NK-92 (cell line): ENCODE measurements at regions not wholly inside any gene's neighbourhood (a gene's known extent, or its start where the extent isn't known, plus 50 kb on each side); places are given as distances from the start of the nearest gene placed in this dataset.
"Not testable (repeated sequence)": the region's sequence is repeated elsewhere in the genome, so short reads cannot be mapped to it uniquely, and the experiment has no call there.

Source experiments
- DNase-seq: peaks from one replicate; lab custom pipeline; 2025; ENCODE audit not compliant: unreplicated experiment; lab: John Stamatoyannopoulos, UW

DNA sequence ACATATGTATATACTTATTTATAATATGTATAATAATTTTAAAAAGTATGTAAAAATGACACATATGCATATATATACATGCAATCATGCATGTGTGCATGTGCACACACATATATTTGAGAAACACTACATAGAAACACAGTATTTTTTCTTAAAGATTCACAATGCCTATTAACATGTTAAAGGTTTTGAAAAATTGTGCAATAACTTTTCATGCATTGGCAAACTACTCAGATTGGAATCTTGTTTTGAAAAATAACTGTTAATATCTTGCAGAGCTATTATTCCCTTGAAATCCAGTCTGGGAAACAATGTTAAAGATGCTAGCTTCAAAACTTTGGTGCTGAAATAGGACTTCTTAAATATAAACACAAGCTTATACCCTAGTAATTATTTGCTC is 256.2 kb upstream of the P2RY1 start:
- DNase-seq: no peak

GRCh38 chr3:152581951-152582350 is 253.0 kb upstream of the P2RY1 start:
- no peak for DNase-seq

GRCh38 chr3:152583963-152584362 is 251.0 kb upstream of the P2RY1 start:
- DNase-seq: no peak

DNA sequence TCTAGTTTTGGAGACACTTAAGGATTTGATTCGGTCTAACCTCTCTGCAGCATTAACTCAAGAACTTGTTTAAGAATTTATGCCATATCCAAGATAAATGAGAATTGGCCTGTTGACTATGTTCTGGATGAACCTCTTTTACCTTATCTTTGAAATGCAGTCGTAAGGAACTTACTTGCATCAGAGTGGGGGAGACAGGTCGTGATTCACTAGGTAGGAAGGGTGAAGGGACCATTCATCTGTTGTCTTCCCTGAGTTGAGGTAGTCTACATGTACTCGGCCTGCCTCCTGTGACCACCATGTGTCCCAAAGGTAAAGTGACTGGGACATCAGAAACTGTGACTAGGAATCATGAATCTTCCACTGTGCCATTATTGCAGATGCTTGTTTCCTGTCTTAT is 248.0 kb upstream of the P2RY1 start:
- DNase-seq: no peak

- DNase-seq: no peak
These were observed 247.1 kb upstream of the P2RY1 start for GRCh38 chr3:152587861-152588260.

DNA sequence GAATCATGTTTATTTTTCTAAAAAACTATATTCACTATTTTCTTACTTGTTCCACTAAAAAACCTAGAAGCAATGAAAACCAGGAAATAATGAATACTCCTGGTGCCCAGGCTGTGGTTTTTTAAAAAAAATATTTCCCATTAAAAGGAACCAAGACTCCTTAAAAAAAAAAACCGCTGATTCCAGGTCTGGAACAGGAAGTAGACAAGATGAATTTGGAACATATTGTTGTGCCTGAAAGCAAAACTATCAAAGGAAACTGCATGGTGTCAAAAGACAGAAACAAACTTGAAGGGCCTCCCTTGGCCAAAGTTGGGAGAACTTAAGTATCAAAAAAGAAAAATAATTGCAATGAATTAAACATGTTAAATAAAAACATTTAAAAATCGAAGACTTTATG is 245.3 kb upstream of the P2RY1 start:
- no peak for DNase-seq

GRCh38 chr3:152591515-152591914 is 243.4 kb upstream of the P2RY1 start:
- DNase-seq: no peak

- no peak for DNase-seq
These were observed 241.7 kb upstream of the P2RY1 start for GRCh38 chr3:152593242-152593641.

DNA sequence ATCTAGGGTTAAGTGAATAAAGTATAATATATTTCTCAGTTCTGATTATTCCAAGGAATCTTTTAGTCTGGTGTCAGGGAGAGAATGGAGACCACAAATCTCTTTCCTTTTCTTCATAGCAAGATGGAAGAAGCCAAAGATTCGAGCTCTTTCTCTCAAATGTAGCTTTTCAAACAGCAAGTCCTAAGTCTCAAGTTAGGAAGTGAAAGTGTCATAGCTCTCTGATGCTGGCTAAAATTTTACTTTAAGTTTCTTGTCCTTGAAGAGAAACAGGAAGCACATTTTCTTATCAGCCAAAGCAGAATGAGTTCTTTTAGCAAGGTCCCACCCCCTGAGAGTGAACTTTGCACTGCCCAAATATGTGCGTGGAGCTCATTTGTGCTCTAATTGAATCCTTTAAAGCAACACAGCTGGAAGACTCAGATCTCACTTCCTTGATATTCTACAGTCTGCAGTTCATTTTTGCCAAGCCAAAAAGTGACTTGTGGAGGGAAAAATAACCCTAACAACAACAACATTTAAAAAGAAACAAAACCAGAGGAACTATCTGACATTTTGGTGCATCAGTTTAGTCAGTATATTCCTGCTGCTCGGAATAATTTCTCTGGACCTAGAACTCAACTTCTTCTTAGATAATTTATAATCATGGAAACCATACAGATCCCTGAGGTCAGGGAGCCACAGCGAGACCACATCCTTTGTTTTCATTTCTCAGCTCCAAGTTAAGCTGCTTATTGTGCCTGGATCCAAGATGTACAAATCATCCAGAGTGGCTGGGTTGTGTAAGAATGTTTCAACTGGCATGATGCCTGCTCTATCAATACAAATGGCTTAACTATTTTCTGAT is 238.7 kb upstream of the P2RY1 start:
- DNase-seq: no peak

DNA sequence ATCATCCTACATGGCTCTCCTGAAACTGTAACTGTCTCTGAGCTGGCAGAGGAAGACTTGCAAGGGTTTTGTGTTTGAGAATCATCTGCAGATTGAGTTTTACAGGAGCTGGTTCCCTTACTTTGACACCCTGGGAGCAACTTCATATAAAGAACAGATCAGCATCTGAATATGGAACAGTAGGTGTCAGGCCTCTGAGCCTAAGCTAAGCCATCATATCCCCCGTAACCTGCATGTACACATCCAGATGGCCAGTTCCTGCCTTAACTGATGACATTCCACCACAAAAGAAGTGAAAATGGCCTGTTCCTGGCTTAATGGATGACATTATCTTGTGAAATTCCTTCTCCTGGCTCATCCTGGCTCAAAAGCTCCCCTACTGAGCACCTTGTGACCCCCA is 238.1 kb upstream of the P2RY1 start:
- not testable (repeated sequence) for DNase-seq

- no peak for DNase-seq
These were observed 228.8 kb upstream of the P2RY1 start for GRCh38 chr3:152606146-152606545.

GRCh38 chr3:152607179-152607578 is 227.8 kb upstream of the P2RY1 start:
- DNase-seq: no peak

DNA sequence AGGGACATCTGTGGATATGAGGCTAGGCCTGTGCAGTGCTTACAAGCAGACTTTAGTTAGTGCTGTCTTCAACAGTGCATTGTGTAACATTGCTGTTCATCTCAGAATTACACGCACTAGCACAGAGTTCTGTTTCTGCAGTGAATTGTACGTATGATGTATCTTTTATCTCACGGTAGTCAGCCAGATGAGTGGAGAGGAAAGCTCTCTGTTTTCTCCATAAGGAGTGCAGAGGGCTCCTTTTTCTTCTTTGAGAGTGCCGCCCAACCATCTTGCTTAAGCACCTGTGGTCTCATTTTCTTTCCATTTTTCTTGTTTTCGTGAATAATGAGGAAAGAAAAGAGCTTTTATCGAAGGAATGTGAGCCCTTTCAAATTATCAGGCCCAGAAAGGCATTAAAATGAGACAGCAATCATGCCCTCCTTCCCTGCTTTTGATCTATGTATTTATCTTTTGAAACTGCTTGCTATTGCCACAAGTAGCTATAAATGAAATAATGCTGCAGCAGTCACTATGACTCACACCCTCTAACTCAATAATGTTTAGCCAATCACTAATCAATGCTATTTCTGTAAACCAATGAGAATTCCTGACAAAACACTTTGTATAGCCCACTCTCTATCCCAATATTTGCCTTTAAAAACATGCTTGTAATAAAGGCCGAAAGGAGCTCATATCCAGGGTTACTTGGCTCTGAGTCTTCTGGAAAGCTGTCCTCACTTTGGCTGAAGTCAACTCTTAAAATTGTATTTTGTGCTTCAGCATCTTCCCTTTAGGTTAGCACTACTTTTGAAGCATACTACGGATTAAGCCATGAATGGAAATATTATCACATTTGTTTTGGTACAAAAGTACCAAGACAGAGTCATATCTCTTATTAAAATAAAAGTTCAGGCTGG is 226.0 kb upstream of the P2RY1 start:
- DNase-seq: no peak

- no peak for DNase-seq
These were observed 225.0 kb upstream of the P2RY1 start for GRCh38 chr3:152609891-152610290.

GRCh38 chr3:152610622-152611021 is 224.3 kb upstream of the P2RY1 start:
- DNase-seq: no peak

DNA sequence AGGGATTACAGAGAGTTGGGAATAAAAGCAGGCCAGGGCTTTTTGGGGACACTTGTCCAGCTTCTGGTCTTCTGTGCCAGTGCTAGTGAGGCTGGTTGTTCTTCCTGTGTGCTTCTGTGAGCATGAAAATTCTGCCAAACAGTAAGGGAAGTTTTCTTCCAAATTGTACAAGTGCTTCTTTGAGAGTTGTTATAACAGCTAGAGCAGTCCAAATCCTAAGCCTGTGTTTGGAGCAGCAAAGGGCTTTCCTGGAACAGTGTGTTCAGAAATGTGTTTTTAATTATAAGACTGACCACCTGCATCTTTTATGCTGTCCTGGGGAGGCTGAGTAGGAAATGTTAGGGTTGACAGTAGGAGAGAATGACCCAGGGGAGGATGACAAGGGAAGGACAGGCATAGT is 223.0 kb upstream of the P2RY1 start:
- no peak for DNase-seq

- DNase-seq: no peak
These were observed 221.1 kb upstream of the P2RY1 start for GRCh38 chr3:152613851-152614250.

DNA sequence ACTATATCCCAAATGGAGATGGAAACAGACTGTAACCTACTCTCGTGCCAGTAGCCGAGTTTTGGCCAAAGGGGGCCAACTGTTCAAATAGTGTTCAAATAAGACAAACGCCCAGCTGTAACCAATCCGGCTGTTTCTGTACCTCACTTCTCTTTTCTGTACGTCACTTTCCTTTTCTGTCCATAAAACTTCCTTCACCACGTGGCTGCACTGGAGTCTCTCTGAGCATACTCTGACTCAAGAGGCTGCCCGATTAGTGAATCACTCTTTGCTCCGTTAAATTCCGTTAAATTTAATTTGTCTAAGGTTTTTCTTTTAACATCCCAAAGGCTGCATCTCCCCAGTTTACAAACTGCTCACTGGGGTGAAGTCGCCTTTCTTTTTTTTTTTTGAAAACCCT is 219.2 kb upstream of the P2RY1 start:
- no peak for DNase-seq

- DNase-seq: no peak
These were observed 217.3 kb upstream of the P2RY1 start for GRCh38 chr3:152617609-152618008.

DNA sequence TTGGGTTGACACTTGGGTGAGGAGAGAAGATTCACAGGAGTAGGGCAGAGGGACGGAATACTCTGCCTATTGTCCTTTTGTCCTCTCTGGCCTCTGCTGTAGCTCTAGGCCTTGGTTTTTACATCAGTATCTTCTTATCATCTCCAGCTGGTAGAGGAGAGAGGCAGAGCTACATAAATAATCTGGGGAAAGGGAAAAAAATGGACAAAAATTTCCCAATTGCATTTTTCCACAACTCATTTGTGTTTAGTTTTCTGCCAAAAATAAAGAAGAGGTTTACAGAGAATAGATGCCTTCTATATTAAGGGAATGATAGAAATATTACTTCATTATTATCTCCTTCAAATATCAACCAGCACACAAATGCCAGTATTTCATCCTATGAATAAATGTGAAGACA is 216.4 kb upstream of the P2RY1 start:
- DNase-seq: no peak

DNA sequence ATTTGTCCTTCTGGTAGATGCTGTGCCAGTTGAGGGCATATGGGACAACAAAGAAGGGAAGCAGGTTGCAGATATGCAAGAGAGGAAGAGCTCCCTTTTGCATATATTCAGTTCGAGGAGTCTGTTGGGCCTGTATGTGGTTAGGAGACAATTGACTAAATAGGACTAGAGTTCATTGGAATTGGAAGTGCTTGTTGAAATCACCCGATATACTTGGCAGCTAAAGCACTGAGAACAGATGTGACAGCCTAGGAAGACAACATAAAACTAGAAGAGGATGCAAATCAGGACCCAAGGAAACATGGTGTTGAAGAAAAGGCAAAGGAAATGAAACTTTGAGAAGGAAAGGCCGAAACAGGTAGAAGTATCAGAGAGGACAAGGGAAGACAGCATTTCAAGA is 215.2 kb upstream of the P2RY1 start:
- no peak for DNase-seq

GRCh38 chr3:152620395-152620794 is 214.5 kb upstream of the P2RY1 start:
- DNase-seq: no peak
